HEK293 (cell line): ENCODE measurements at regions not wholly inside any gene's neighbourhood (a gene's known extent, or its start where the extent isn't known, plus 50 kb on each side); places are given as distances from the start of the nearest gene placed in this dataset.
A peak's percentile ranks its signal among the peaks of the same experiment; 100 is the strongest.

Source experiments
- CTCF ChIA-PET: fragments of 350-600 bp; formaldehyde crosslinking; extraction: SDS; loops from one replicate; lab custom pipeline; 2021; ENCODE audit warnings: antibody characterized with exemption; lab: Yijun Ruan, JAX
- POLR2A ChIA-PET: fragments of 300-600 bp; formaldehyde crosslinking; extraction: SDS; loops from one replicate; lab custom pipeline; 2020; ENCODE audit warnings: antibody characterized with exemption, inconsistent platforms; lab: Yijun Ruan, JAX
- H3K27ac ChIP-seq: fragments of 200-500 bp; sonication (Bioruptor generic); 2 replicates; pipeline ENCODE4 v1.5.1; 2014; ENCODE audit warnings: low read depth, low read length, control low read depth, inconsistent platforms; ENCODE audit errors: extremely low read depth
- H3K36me3 ChIP-seq, 2 experiments: fragments of 200-500 bp in 1 of 2; sonication (Bioruptor generic) in 1 of 2; 1 replicate in 1 of 2; 2 replicates in 1 of 2; pipeline ENCODE4 v1.5.1; 2014 to 2017; ENCODE audit warnings: inconsistent platforms in 2 of 2, low read length in 2 of 2; ENCODE audit not compliant: control insufficient read depth in 2 of 2, insufficient read depth in 1 of 2
- H3K4me1 ChIP-seq: fragments of 200-500 bp; sonication (Bioruptor generic); 2 replicates; pipeline ENCODE4 v1.5.1; 2014; ENCODE audit warnings: mild to moderate bottlenecking, low read length, inconsistent platforms; ENCODE audit not compliant: control insufficient read depth, insufficient read depth
- H3K4me3 ChIP-seq: 2 replicates; pipeline ENCODE4 v1.5.1; 2011; ENCODE audit warnings: low read depth, mild to moderate bottlenecking, control low read depth, low read length, moderate library complexity
- H3K9me3 ChIP-seq: fragments of 200-500 bp; sonication (Bioruptor generic); 2 replicates; pipeline ENCODE4 v1.5.1; 2014; ENCODE audit warnings: low read depth, low read length, inconsistent platforms; ENCODE audit not compliant: control insufficient read depth, insufficient read depth
- BCL6B ChIP-seq: fragments of 450-650 bp; formaldehyde crosslinking; IDR thresholded peaks from 2 replicates; pipeline ENCODE4 v1.5.1; 2017; ENCODE audit warnings: missing biosample characterization, missing genetic modification characterization
- MYNN ChIP-seq: fragments of 450-650 bp; formaldehyde crosslinking; IDR thresholded peaks from 2 replicates; pipeline ENCODE4 v1.5.1; 2016; ENCODE audit warnings: missing biosample characterization, missing genetic modification characterization, borderline replicate concordance
- PRDM10 ChIP-seq: fragments of 450-650 bp; formaldehyde crosslinking; IDR thresholded peaks from 2 replicates; pipeline ENCODE4 v1.5.1; 2016; ENCODE audit warnings: missing biosample characterization, missing genetic modification characterization
- ZNF140 ChIP-seq: fragments of 450-650 bp; formaldehyde crosslinking; IDR thresholded peaks from 2 replicates; pipeline ENCODE4 v1.5.1; 2016; ENCODE audit warnings: missing biosample characterization, missing genetic modification characterization
- ZNF148 ChIP-seq: fragments of 450-650 bp; formaldehyde crosslinking; IDR thresholded peaks from 2 replicates; pipeline ENCODE4 v1.5.0; 2017; ENCODE audit warnings: missing biosample characterization, missing genetic modification characterization, borderline replicate concordance
- ZNF211 ChIP-seq: fragments of 450-650 bp; formaldehyde crosslinking; IDR thresholded peaks from 2 replicates; pipeline ENCODE4 v1.5.1; 2016; ENCODE audit warnings: low read depth, missing biosample characterization, missing genetic modification characterization
- ZNF341 ChIP-seq: fragments of 450-650 bp; formaldehyde crosslinking; IDR thresholded peaks from 2 replicates; pipeline ENCODE4; 2016; ENCODE audit warnings: low read depth, missing biosample characterization, missing genetic modification characterization
- ZNF354C ChIP-seq: fragments of 450-650 bp; formaldehyde crosslinking; IDR thresholded peaks from 2 replicates; pipeline ENCODE4 v1.5.1; 2016; ENCODE audit warnings: missing biosample characterization, missing genetic modification characterization, low read depth, borderline replicate concordance
- ZNF433 ChIP-seq: fragments of 450-650 bp; formaldehyde crosslinking; IDR thresholded peaks from 2 replicates; pipeline ENCODE4 v1.5.1; 2016; ENCODE audit warnings: missing biosample characterization, missing genetic modification characterization, low read depth
- ZNF529 ChIP-seq: fragments of 450-650 bp; formaldehyde crosslinking; IDR thresholded peaks from 2 replicates; pipeline ENCODE4 v1.5.1; 2017; ENCODE audit warnings: missing genetic modification characterization, missing biosample characterization; ENCODE audit not compliant: insufficient replicate concordance
- ZNF571 ChIP-seq: fragments of 450-650 bp; formaldehyde crosslinking; IDR thresholded peaks from 2 replicates; pipeline ENCODE4 v1.5.0; 2017; ENCODE audit warnings: missing biosample characterization, missing genetic modification characterization
- ZNF596 ChIP-seq: fragments of 450-650 bp; IDR thresholded peaks from 2 replicates; pipeline ENCODE4 v1.5.0; 2018; ENCODE audit warnings: missing biosample characterization, mild to moderate bottlenecking, missing genetic modification characterization, moderate library complexity
- ZNF658 ChIP-seq: fragments of 450-650 bp; formaldehyde crosslinking; IDR thresholded peaks from 2 replicates; pipeline ENCODE4; 2016; ENCODE audit warnings: missing biosample characterization, missing genetic modification characterization
- ZNF791 ChIP-seq: fragments of 450-650 bp; formaldehyde crosslinking; IDR thresholded peaks from 2 replicates; pipeline ENCODE4 v1.5.1; 2016; ENCODE audit warnings: missing biosample characterization, missing genetic modification characterization
- ZNF843 ChIP-seq: fragments of 450-650 bp; formaldehyde crosslinking; IDR thresholded peaks from 2 replicates; pipeline ENCODE4 v1.5.1; 2016; ENCODE audit warnings: missing biosample characterization, missing genetic modification characterization
- TF ChIP-seq, protein P1 (sequence below): fragments of 450-650 bp; formaldehyde crosslinking; conservative IDR thresholded peaks from 2 replicates; pipeline ENCODE4 v1.5.1; 2016; ENCODE audit warnings: low read depth, missing biosample characterization, missing genetic modification characterization

DNA sequence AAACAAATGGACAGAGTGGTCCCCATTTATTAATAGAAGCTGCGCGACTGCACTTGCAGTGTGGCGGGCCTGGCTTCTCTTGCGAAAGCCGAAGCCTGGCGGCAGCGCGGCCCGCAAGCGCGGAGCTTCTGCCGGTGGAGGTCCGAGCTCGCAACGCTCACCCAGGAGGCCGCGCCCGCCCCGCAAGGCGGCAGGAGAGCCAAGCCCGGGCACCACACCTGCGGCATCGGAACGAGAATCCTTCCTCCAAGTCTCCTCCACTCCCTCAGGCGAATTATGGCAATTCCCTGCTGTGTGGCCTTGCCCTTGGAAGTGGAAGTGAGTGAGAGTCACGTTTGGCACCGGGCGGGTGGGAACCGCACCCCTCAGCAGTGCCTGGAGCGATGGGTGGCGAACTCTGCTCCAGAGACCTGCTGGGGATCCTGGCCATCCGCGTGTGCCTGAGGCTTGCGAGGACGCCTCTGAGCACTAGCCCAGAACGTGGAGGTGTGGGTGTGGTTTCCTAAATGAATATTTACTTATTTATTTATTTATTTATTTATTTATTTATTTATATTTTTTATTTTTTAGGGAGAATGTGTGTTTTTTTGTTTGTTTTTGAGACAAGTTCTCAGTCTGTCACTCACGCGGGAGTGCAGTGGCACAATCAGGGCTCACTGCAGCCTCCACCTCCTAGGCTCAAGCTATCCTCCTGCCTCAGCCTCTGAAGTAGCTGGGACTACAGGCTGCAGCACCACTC, 133.7 kb upstream of the UBE2E1 start (continued):
- TF ChIP-seq, protein P1, sequence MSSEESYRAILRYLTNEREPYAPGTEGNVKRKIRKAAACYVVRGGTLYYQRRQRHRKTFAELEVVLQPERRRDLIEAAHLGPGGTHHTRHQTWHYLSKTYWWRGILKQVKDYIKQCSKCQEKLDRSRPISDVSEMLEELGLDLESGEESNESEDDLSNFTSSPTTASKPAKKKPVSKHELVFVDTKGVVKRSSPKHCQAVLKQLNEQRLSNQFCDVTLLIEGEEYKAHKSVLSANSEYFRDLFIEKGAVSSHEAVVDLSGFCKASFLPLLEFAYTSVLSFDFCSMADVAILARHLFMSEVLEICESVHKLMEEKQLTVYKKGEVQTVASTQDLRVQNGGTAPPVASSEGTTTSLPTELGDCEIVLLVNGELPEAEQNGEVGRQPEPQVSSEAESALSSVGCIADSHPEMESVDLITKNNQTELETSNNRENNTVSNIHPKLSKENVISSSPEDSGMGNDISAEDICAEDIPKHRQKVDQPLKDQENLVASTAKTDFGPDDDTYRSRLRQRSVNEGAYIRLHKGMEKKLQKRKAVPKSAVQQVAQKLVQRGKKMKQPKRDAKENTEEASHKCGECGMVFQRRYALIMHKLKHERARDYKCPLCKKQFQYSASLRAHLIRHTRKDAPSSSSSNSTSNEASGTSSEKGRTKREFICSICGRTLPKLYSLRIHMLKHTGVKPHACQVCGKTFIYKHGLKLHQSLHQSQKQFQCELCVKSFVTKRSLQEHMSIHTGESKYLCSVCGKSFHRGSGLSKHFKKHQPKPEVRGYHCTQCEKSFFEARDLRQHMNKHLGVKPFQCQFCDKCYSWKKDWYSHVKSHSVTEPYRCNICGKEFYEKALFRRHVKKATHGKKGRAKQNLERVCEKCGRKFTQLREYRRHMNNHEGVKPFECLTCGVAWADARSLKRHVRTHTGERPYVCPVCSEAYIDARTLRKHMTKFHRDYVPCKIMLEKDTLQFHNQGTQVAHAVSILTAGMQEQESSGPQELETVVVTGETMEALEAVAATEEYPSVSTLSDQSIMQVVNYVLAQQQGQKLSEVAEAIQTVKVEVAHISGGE (tag by site-specific recombination), result peak; percentile 75

DNA sequence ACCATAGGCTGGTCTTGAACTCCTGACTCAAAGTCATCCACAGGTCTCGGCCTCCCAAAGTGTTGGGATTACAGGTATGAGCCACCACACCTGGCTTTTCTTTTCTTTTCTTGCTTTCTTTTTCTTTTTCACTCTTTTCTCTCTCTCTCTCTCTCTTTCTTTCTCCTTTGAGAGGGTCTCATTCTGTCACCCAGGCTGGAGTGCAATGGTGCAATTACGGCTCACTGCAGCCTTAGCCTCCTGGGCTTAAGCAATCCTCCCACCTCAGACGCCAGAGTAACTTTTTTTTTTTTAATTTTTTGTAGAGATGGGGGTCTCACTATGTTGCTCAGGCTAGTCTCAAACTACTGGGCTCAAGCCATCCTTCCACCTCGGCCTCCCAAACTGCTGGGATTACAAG, 133.1 kb upstream of the UBE2E1 start:
- ChIA-PET CTCF (no interaction called here), POLR2A (no interaction called here)
- Histone ChIP-seq H3K36me3 (no peaks in the 10 kb centered on the region), H3K9me3 (no peaks in the 10 kb centered on the region), H3K4me1 (peaks cover 5% of the 10 kb centered on the region; the same call in 1 of the 2 replicates), H3K4me3 (no peak overlapping the region), H3K27ac (no peak overlapping the region)
- TF ChIP-seq ZNF433 (tag by site-specific recombination), result no peak
- TF ChIP-seq ZNF658 (tag by site-specific recombination), result no peak
- TF ChIP-seq ZNF843 (tag by site-specific recombination), result no peak
- no peak for TF ChIP-seq PRDM10 (tag by site-specific recombination)
- no peak for TF ChIP-seq ZNF341 (tag by site-specific recombination)
- TF ChIP-seq ZNF140 (tag by site-specific recombination), result peak; percentile 93; the same call in 1 of the 2 replicates
- no peak for TF ChIP-seq ZNF571 (tag by site-specific recombination)
- no peak for TF ChIP-seq ZNF354C
- no peak for TF ChIP-seq ZNF529
- TF ChIP-seq ZNF211 (tag by site-specific recombination), result no peak
- peak; percentile 41; the same call in 1 of the 2 replicates for TF ChIP-seq ZNF596 (tag by site-specific recombination)
- TF ChIP-seq ZNF791, result no peak
- TF ChIP-seq BCL6B (tag by site-specific recombination), result no peak
- no peak for TF ChIP-seq MYNN (tag by site-specific recombination)
- no peak for TF ChIP-seq ZNF148 (tag by site-specific recombination)
